B cell (primary cell): ENCODE measurements at regions not wholly inside any gene's neighbourhood (a gene's known extent, or its start where the extent isn't known, plus 50 kb on each side); places are given as distances from the start of the nearest gene placed in this dataset.

ENCODE experiments used
- ATAC-seq: fragments of 200-7000 bp; cut with Tn5 transposase; one replicate; pipeline ENCODE4 v1.10.0; 2021; ENCODE audit warnings: low read depth, mild to moderate bottlenecking, moderate number of reproducible peaks, moderate library complexity
- CTCF ChIA-PET: fragments of 350-600 bp; sonication (Branson Sonifier 250); formaldehyde crosslinking; loops from one replicate; lab custom pipeline; 2021; ENCODE audit warnings: antibody characterized with exemption, inconsistent platforms; lab: Charles Lee
- POLR2A ChIA-PET: fragments of 350-600 bp; sonication (Branson Sonifier 250); formaldehyde crosslinking; loops from one replicate; lab custom pipeline; 2021; ENCODE audit warnings: antibody characterized with exemption; lab: Charles Lee
- DNase-seq: peaks from one replicate; pipeline ENCODE4 v3.0.0; 2013
- H2AFZ ChIP-seq: 2 replicates; pipeline ENCODE4 v1.6.1; 2012; ENCODE audit warnings: mild to moderate bottlenecking, low read depth, low read length; ENCODE audit not compliant: insufficient read depth, poor library complexity, severe bottlenecking
- H3K27ac ChIP-seq, 2 donors: 1 replicate in 1 of 2; 2 replicates in 1 of 2; pipeline ENCODE4 v1.5.1; 2012 to 2013; ENCODE audit warnings: low read length in 2 of 2, mild to moderate bottlenecking in 2 of 2, moderate library complexity in 1 of 2
- H3K27me3 ChIP-seq, 4 experiments: fragments of 200-600 bp in 1 of 4; sonication (generic) in 1 of 4; replicated peaks in 1 of 4; 1 replicate in 2 of 4; 2 replicates in 2 of 4; pipeline versions ENCODE4 v1.6.1 to v1.7.0; 2013 to 2016; ENCODE audit warnings: low read length in 3 of 4, mild to moderate bottlenecking in 2 of 4, mixed read lengths in 1 of 4, moderate library complexity in 1 of 4; ENCODE audit not compliant: insufficient read depth in 4 of 4, control insufficient read depth in 3 of 4; ENCODE audit errors: control extremely low read depth in 1 of 4
- H3K36me3 ChIP-seq, 2 experiments: replicated peaks in 1 of 2; 1 replicate in 1 of 2; 2 replicates in 1 of 2; pipeline versions ENCODE4 v1.6.1 to v1.7.1; 2013; ENCODE audit warnings: low read length in 1 of 2; ENCODE audit not compliant: insufficient read depth in 2 of 2, control insufficient read depth in 1 of 2; ENCODE audit errors: control extremely low read depth in 1 of 2, extremely low read depth in 1 of 2
- H3K4me1 ChIP-seq, 2 donors: fragments of 200-600 bp in 1 of 2; sonication (generic) in 1 of 2; 1 replicate in 1 of 2; 2 replicates in 1 of 2; pipeline versions ENCODE4 v1.5.1 to v1.6.1; 2013 to 2017; ENCODE audit warnings: low read length in 2 of 2; ENCODE audit not compliant: control insufficient read depth in 2 of 2, insufficient read depth in 2 of 2
- H3K4me2 ChIP-seq: replicated peaks from 2 replicates; pipeline ENCODE3; 2012; ENCODE audit warnings: mild to moderate bottlenecking, low read depth, low read length; ENCODE audit not compliant: poor library complexity, severe bottlenecking
- H3K4me3 ChIP-seq, 5 experiments: fragments of 200-600 bp in 1 of 5; sonication (generic) in 1 of 5; 1 replicate in 3 of 5; 2 replicates in 2 of 5; pipeline versions ENCODE4 v1.5.1 to v1.7.0; 2011 to 2016; ENCODE audit warnings: low read length in 4 of 5, mild to moderate bottlenecking in 4 of 5, low read depth in 2 of 5, control low read depth in 1 of 5, moderate library complexity in 1 of 5; ENCODE audit not compliant: insufficient read depth in 1 of 5; ENCODE audit errors: control extremely low read depth in 1 of 5, extremely low read depth in 1 of 5
- H3K79me2 ChIP-seq: fragments of 200-600 bp; sonication (generic); one replicate; pipeline ENCODE4 v1.6.0; 2016; ENCODE audit warnings: low read length; ENCODE audit not compliant: control insufficient read depth, insufficient read depth
- H3K9ac ChIP-seq: fragments of 200-600 bp; sonication (generic); 2 replicates; pipeline ENCODE4 v1.6.1; 2017; ENCODE audit warnings: mild to moderate bottlenecking, low read length, moderate library complexity
- H3K9me3 ChIP-seq, 3 donors: one replicate each; pipeline versions ENCODE4 v1.6.1 to v1.7.1; 2013; ENCODE audit warnings: low read length in 2 of 3; ENCODE audit not compliant: control insufficient read depth in 2 of 3, insufficient read depth in 1 of 3; ENCODE audit errors: control extremely low read depth in 1 of 3
- H4K20me1 ChIP-seq: 2 replicates; pipeline ENCODE4 v1.6.0; 2012; ENCODE audit warnings: mild to moderate bottlenecking, low read length; ENCODE audit not compliant: insufficient read depth, control insufficient read depth, poor library complexity, severe bottlenecking
- H3K27ac Mint-ChIP-seq: one replicate; pipeline ENCODE4 v1.8.0; 2021; ENCODE audit warnings: mixed read lengths
- H3K27me3 Mint-ChIP-seq: one replicate; pipeline ENCODE4 v1.8.0; 2021; ENCODE audit warnings: mixed read lengths
- H3K4me1 Mint-ChIP-seq: one replicate; pipeline ENCODE4 v1.8.0; 2021; ENCODE audit warnings: mixed read lengths
- H3K4me3 Mint-ChIP-seq: one replicate; pipeline ENCODE4 v1.8.0; 2021; ENCODE audit warnings: mixed read lengths
- H3K9me3 Mint-ChIP-seq: one replicate; pipeline ENCODE4 v1.8.0; 2022; ENCODE audit warnings: mixed read lengths; ENCODE audit not compliant: insufficient read depth
- CTCF ChIP-seq: fragments of 200-600 bp; IDR thresholded peaks from one replicate; pipeline ENCODE4 v1.8.0; 2022; ENCODE audit warnings: antibody characterized with exemption, mild to moderate bottlenecking
- EZH2 ChIP-seq: IDR thresholded peaks from 2 replicates; pipeline ENCODE4 v1.6.1; 2012; ENCODE audit warnings: borderline replicate concordance, low read depth, mild to moderate bottlenecking, moderate library complexity, low read length; ENCODE audit not compliant: insufficient read depth, poor library complexity, severe bottlenecking
- whole genome bisulfite sequencing: methylation state at CpG from one replicate; pipeline ENCODE4 v1.1.5; 2013; ENCODE audit warnings: missing lambda C conversion rate; ENCODE audit not compliant: insufficient coverage; 5-methylcytosine and 5-hydroxymethylcytosine counted together
- intact Hi-C: fragments of 100-400 bp; cut with micrococcal nuclease; formaldehyde crosslinking; loops from one replicate; pipeline ENCODE4 v1.10.0; 2022

- no peak overlapping the region for H3K4me3 Mint-ChIP-seq
- H3K4me2 ChIP-seq, result no peak overlapping the region
- H3K9me3 ChIP-seq, result peaks cover 0 to 8% (median 1%) of the 10 kb centered on the region in 3 donors
- DNase-seq (no peak), ATAC-seq (no peak)
- H2AFZ ChIP-seq, result no peak overlapping the region
- no peaks in the 10 kb centered on the region for H3K9me3 Mint-ChIP-seq
- no peak overlapping the region for H3K27ac Mint-ChIP-seq
- intact Hi-C loops, result no loop called here
- H3K27me3 ChIP-seq, result no peaks in the 10 kb centered on the region
- H3K9ac ChIP-seq, result no peak overlapping the region
- 98% methylated on average over 28 of the region's 33 CpGs for WGBS
- no peaks in the 10 kb centered on the region for H3K4me1 Mint-ChIP-seq
- H3K27ac ChIP-seq, result no peak overlapping the region
- no peaks in the 10 kb centered on the region for H3K27me3 Mint-ChIP-seq
- no peaks in the 10 kb centered on the region for H4K20me1 ChIP-seq
- no peak overlapping the region for H3K4me3 ChIP-seq
- no peaks in the 10 kb centered on the region for H3K36me3 ChIP-seq
- H3K4me1 ChIP-seq, result no peaks in the 10 kb centered on the region
- ChIA-PET CTCF (no interaction called here), POLR2A (no interaction called here)
- no peaks in the 10 kb centered on the region for H3K79me2 ChIP-seq
- TF ChIP-seq CTCF (no peak), EZH2 (no peak)
Observed at GRCh38 chr17:83014940-83015910, 64.2 kb upstream of the METRNL start.

- H3K9me3 Mint-ChIP-seq, result no peaks in the 10 kb centered on the region
- Histone ChIP-seq H3K4me1 (no peaks in the 10 kb centered on the region), H4K20me1 (no peaks in the 10 kb centered on the region), H3K27ac (no peak overlapping the region), H3K9me3 (peaks cover 0 to 8% (median 1%) of the 10 kb centered on the region in 3 donors), H3K4me2 (no peak overlapping the region), H3K4me3 (no peak overlapping the region), H3K79me2 (no peaks in the 10 kb centered on the region), H2AFZ (no peak overlapping the region), H3K36me3 (no peaks in the 10 kb centered on the region), H3K9ac (no peak overlapping the region), H3K27me3 (no peaks in the 10 kb centered on the region)
- no peak for TF ChIP-seq CTCF
- TF ChIP-seq EZH2, result no peak
- POLR2A ChIA-PET, result no interaction called here
- intact Hi-C loops, result no loop called here
- H3K4me1 Mint-ChIP-seq, result no peaks in the 10 kb centered on the region
- no peak overlapping the region for H3K27ac Mint-ChIP-seq
- H3K27me3 Mint-ChIP-seq, result no peaks in the 10 kb centered on the region
- CTCF ChIA-PET, result no interaction called here
- DNase-seq (no peak), ATAC-seq (no peak)
- H3K4me3 Mint-ChIP-seq, result no peak overlapping the region
- 92% methylated on average over 23 of the region's 23 CpGs for WGBS
Observed at GRCh38 chr17:83018658-83019193, 60.7 kb upstream of the METRNL start.
